GM10248 (cell line): ENCODE measurements at regions not wholly inside any gene's neighbourhood (a gene's known extent, or its start where the extent isn't known, plus 50 kb on each side); places are given as distances from the start of the nearest gene placed in this dataset.
"Not testable (repeated sequence)": the region's sequence is repeated elsewhere in the genome, so short reads cannot be mapped to it uniquely, and the experiment has no call there.

Source experiments
- CTCF ChIA-PET: fragments of 300-600 bp; sonication (Branson Sonifier 250); formaldehyde crosslinking; extraction: SDS; loops from one replicate; lab custom pipeline; 2021; ENCODE audit warnings: antibody characterized with exemption; lab: Yijun Ruan, JAX
- POLR2A ChIA-PET: fragments of 350-650 bp; sonication (Branson Sonifier 250); formaldehyde crosslinking; extraction: SDS; loops from one replicate; lab custom pipeline; 2020; ENCODE audit warnings: antibody characterized with exemption; lab: Yijun Ruan, JAX
- DNase-seq: peaks from one replicate; pipeline ENCODE4 v3.0.0; 2012; ENCODE audit errors: extremely low spot score
- TF ChIP-seq, protein P1 (sequence below): IDR thresholded peaks from 2 replicates; pipeline ENCODE4 v1.5.1; 2012; ENCODE audit warnings: mild to moderate bottlenecking, low read depth; ENCODE audit errors: extremely low read depth, missing control alignments, control extremely low read depth

DNA sequence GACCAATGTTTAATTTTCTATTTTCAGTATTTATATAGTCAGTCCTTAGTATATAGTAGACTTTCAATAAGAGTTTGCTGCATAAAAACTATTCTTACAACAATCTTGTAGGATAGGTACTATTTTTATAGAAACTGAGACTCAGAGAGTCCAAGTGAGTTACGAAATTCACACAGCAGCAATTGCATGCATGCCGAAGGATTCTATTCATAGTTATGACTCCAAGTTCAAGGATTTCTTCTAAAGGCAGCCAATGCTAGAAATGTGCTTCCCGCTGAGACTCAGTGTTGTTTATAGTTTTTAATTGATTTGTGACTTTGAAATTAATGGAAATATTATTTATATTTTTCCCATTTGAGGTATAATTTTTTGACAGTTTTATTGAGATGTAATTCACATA is 62.7 kb upstream of the CSNK1A1L start:
- no peak for DNase-seq
- TF ChIP-seq, protein P1, sequence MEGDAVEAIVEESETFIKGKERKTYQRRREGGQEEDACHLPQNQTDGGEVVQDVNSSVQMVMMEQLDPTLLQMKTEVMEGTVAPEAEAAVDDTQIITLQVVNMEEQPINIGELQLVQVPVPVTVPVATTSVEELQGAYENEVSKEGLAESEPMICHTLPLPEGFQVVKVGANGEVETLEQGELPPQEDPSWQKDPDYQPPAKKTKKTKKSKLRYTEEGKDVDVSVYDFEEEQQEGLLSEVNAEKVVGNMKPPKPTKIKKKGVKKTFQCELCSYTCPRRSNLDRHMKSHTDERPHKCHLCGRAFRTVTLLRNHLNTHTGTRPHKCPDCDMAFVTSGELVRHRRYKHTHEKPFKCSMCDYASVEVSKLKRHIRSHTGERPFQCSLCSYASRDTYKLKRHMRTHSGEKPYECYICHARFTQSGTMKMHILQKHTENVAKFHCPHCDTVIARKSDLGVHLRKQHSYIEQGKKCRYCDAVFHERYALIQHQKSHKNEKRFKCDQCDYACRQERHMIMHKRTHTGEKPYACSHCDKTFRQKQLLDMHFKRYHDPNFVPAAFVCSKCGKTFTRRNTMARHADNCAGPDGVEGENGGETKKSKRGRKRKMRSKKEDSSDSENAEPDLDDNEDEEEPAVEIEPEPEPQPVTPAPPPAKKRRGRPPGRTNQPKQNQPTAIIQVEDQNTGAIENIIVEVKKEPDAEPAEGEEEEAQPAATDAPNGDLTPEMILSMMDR = no peak
- CTCF ChIA-PET = no interaction called here
- POLR2A ChIA-PET = no interaction called here

DNA sequence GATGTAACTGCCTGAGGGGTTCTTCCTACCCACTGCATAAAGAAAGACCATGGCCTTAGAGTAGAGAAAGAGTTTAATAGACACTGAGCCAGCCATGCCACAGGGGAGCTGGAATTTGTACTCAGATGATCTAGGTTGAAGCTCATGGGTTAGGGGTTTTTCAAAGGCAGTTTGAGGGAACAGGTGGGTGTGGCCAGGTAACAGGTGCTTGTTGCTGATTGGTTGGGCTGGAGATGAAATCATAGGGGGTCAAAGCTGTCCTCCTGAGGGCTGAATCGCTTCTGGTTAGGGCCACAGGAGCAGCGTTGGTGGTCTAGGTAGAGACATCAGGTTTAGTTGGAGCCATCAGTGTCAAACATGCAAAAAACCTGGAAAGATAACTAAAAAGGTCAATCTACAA is 59.2 kb upstream of the CSNK1A1L start:
- ChIA-PET CTCF (no interaction called here), POLR2A (no interaction called here)
- TF ChIP-seq, protein P1 = no peak
- DNase-seq = no peak

DNA sequence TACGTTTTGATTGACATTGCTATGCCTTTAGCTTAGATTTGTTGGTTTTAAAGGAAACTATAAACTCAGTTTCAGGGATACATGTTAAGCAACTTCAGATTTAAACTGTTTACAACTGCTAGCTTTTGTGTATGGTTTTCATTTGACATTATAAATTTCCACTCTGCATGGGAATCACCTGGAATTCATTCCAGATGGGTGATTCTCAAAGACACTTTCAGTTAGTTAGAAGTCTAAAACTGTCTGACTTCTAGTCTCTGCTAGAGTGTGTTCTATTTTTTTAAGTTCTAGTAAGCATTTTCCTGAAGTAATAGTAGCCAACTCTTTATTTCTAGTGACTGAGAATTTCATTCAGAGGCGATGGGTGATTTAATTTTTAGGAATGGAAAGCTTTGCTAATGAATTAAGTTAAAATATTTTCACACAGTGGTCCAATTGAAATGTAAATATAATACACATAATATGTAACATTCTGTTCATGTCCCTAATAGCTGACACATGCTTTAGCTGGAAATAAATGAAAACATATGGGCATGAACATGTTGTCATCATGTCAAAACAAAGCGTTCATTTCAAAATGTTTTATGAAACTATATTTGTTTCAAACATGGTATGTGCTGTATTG is 58.3 kb upstream of the CSNK1A1L start:
- DNase-seq = no peak
- TF ChIP-seq, protein P1 = no peak
- ChIA-PET CTCF (no interaction called here), POLR2A (no interaction called here)

DNA sequence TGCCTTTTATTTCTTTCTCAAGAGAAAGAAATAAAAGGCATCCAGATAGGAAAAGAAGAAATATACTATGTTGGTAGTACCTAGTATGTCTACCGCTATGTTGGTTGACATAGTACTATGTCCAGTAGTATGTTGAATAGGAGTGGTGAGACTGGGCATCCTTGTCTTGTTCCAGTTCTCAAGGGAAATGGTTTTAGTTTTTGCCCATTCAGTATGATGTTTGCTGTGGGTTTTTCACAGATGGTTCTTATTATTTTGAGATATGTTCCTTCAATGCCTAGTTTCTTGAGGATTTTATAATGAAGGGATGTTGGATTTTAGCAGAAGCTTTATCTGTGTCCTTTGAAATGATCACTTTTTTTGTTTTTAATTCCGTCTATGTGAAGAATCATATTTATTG is 53.0 kb upstream of the CSNK1A1L start:
- DNase-seq = no peak
- TF ChIP-seq, protein P1 = no peak
- ChIA-PET CTCF (no interaction called here), POLR2A (no interaction called here)

DNA sequence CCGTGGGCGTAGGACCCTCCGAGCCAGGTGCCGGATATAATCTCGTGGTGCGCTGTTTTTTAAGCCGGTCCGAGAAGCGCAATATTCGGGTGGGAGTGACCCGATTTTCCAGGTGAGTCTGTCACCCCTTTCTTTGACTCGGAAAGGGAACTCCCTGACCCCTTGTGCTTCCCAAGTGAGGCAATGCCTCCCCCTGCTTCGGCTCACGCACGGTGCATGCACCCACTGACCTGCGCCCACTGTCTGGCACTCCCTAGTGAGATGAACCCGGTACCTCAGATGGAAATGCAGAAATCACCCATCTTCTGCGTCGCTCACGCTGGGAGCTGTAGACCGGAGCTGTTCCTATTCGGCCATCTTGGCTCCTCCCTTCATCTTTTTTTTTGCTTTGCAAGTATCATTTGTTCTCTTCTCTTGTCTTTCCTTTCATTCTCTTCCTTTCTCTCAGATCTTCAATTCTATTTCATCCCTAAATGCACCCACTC is 50.2 kb upstream of the CSNK1A1L start:
- CTCF ChIA-PET, POLR2A ChIA-PET, DNase-seq: not testable (repeated sequence)
